ENCODE measurements at regions not wholly inside any gene's neighbourhood (a gene's known extent, or its start where the extent isn't known, plus 50 kb on each side); places are given as distances from the start of the nearest gene placed in this dataset.
A peak's percentile ranks its signal among the peaks of the same experiment; 100 is the strongest.

GRCh38 chr6:37550191-37550831 lies 50.6 kb upstream of the CCDC167 start:
- TF ChIP-seq, protein P1, sequence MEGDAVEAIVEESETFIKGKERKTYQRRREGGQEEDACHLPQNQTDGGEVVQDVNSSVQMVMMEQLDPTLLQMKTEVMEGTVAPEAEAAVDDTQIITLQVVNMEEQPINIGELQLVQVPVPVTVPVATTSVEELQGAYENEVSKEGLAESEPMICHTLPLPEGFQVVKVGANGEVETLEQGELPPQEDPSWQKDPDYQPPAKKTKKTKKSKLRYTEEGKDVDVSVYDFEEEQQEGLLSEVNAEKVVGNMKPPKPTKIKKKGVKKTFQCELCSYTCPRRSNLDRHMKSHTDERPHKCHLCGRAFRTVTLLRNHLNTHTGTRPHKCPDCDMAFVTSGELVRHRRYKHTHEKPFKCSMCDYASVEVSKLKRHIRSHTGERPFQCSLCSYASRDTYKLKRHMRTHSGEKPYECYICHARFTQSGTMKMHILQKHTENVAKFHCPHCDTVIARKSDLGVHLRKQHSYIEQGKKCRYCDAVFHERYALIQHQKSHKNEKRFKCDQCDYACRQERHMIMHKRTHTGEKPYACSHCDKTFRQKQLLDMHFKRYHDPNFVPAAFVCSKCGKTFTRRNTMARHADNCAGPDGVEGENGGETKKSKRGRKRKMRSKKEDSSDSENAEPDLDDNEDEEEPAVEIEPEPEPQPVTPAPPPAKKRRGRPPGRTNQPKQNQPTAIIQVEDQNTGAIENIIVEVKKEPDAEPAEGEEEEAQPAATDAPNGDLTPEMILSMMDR (IDR thresholded peaks at IDR 0.05; ENCODE audit: borderline replicate concordance, insufficient read depth, low read depth, low read length), result no peak
- H3K4me3 ChIP-seq (ENCODE audit: low read depth, low read length), result no peak overlapping the region

GRCh38 chr6:37549558-37549957 lies 49.9 kb upstream of the CCDC167 start:
- H3K4me3 ChIP-seq (ENCODE audit: low read depth, low read length), result peak overlapping the region; percentile 11
- TF ChIP-seq, protein P1 (IDR thresholded peaks at IDR 0.05; ENCODE audit: borderline replicate concordance, insufficient read depth, low read depth, low read length), result no peak
